BE2C (cell line): ENCODE measurements at regions not wholly inside any gene's neighbourhood (a gene's known extent, or its start where the extent isn't known, plus 50 kb on each side); places are given as distances from the start of the nearest gene placed in this dataset.

Experiments
- DNase-seq: peaks from one replicate; pipeline ENCODE4 v3.0.0-alpha.2; 2020
- H3K27me3 ChIP-seq: fragments of 250-450 bp; sonication (Bioruptor Pico); 2 replicates; pipeline ENCODE4 v1.5.1; 2020; ENCODE audit warnings: mild to moderate bottlenecking
- H3K36me3 ChIP-seq: fragments of 250-450 bp; sonication (Bioruptor Pico); 2 replicates; pipeline ENCODE4 v1.5.1; 2020; ENCODE audit warnings: mild to moderate bottlenecking
- H3K4me1 ChIP-seq: fragments of 250-450 bp; sonication (Bioruptor Pico); 2 replicates; pipeline ENCODE4 v1.5.1; 2020
- H3K4me3 ChIP-seq: 2 replicates; pipeline ENCODE4 v1.5.1; 2011; ENCODE audit warnings: low read depth, low read length
- H3K9me3 ChIP-seq: fragments of 250-450 bp; sonication (Bioruptor Pico); 2 replicates; pipeline ENCODE4 v1.5.1; 2020
- TF ChIP-seq, protein P1 (sequence below): IDR thresholded peaks from 2 replicates; pipeline ENCODE4 v1.5.1; 2012; ENCODE audit warnings: mild to moderate bottlenecking, low read depth, low read length

DNA sequence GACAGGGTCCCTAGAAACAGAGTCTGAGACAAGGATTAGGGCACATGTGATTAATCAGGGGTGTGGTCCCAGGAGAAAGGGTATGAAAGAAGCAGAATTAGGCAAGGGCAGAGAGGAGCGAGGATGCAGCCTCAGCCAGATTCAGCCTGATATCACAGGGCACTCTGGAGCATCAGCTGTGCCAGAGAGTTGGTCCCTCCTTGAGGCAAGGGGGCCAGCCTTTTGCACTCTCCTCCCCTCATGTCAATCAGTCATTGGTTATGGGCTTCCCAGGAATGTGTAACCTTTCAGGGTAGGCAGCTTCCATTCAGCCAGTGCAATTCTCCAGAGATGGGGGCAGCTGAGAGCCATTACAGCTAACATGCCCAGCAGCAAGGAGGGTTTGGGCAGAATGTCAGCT is 152.6 kb upstream of the LHX1 start:
- TF ChIP-seq, protein P1, sequence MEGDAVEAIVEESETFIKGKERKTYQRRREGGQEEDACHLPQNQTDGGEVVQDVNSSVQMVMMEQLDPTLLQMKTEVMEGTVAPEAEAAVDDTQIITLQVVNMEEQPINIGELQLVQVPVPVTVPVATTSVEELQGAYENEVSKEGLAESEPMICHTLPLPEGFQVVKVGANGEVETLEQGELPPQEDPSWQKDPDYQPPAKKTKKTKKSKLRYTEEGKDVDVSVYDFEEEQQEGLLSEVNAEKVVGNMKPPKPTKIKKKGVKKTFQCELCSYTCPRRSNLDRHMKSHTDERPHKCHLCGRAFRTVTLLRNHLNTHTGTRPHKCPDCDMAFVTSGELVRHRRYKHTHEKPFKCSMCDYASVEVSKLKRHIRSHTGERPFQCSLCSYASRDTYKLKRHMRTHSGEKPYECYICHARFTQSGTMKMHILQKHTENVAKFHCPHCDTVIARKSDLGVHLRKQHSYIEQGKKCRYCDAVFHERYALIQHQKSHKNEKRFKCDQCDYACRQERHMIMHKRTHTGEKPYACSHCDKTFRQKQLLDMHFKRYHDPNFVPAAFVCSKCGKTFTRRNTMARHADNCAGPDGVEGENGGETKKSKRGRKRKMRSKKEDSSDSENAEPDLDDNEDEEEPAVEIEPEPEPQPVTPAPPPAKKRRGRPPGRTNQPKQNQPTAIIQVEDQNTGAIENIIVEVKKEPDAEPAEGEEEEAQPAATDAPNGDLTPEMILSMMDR = no peak

DNA sequence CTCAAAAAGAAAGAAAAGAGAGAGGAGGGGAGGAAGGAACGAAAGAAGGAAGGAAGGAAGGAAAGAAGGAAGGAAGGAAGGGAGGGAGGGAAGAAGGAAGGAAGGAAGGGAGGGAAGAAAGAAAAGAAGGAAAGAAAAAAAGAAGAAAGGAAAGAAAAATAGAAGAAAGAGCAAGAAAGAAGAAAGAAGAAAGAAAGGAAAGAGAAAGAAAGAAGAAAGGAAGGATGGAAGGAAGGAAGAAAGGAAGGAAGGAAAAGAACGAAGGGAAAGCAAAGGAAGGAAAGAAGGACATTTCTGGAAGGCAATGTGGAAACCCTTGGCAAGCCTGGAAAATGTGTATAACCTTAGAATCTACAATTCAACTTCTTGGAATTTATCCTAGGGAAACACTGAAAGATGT is 150.4 kb upstream of the LHX1 start:
- Histone ChIP-seq H3K4me1 (no peaks in the 10 kb centered on the region; the same call in 1 of the 2 replicates), H3K4me3 (no peak overlapping the region), H3K9me3 (no peaks in the 10 kb centered on the region), H3K36me3 (no peaks in the 10 kb centered on the region), H3K27me3 (no peaks in the 10 kb centered on the region)
- DNase-seq = no peak
- TF ChIP-seq, protein P1 = no peak

More for the DNA sequence above, 152.6 kb upstream of the LHX1 start:
- Histone ChIP-seq H3K36me3 (no peaks in the 10 kb centered on the region), H3K9me3 (no peaks in the 10 kb centered on the region), H3K27me3 (no peaks in the 10 kb centered on the region), H3K4me3 (no peak overlapping the region), H3K4me1 (no peaks in the 10 kb centered on the region)
- no peak for DNase-seq

DNA sequence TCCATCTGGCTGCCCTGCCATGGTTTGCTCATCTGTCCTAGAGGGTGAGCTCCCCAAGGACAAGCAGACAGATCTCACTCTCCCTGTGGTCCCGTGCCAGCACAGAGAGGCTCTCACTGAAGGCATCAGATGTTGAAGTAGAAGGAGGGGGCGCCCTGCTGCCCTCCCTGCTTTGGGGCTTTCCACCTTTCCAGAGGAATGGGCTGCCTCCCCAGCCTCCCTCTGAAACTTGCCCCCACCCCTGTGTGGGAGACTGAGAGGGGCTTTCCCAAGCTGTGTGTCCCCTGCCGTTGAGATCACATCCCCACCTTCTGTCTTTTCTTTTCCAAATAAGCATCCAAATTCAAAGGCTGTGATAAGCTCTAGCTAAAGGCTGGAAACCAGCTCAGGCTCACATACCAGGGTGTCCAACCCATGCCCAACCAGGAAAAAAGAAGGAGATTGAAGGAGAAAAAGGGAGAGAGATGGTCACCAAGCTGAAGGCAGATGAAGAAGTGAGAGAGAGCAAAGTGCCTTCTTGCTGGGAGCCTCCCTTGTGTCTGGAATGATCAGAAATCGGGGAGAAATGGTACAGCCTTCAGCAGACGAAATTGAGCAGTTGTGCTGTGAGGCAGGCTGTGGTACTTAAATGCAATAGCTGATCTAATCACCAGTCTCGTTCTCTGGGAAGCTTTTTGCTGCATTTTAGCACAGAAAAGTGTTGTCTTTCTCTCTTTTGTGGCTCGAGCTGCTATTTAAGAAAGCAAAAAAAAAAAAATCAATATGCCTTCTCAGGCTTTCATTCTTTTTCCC is 145.9 kb upstream of the LHX1 start:
- no peak for DNase-seq
- no peaks in the 10 kb centered on the region; the same call in 1 of the 2 replicates for H3K4me1 ChIP-seq
- no peaks in the 10 kb centered on the region for H3K9me3 ChIP-seq
- TF ChIP-seq, protein P1 = no peak
- H3K27me3 ChIP-seq = no peaks in the 10 kb centered on the region
- H3K36me3 ChIP-seq = no peaks in the 10 kb centered on the region
- no peak overlapping the region for H3K4me3 ChIP-seq

DNA sequence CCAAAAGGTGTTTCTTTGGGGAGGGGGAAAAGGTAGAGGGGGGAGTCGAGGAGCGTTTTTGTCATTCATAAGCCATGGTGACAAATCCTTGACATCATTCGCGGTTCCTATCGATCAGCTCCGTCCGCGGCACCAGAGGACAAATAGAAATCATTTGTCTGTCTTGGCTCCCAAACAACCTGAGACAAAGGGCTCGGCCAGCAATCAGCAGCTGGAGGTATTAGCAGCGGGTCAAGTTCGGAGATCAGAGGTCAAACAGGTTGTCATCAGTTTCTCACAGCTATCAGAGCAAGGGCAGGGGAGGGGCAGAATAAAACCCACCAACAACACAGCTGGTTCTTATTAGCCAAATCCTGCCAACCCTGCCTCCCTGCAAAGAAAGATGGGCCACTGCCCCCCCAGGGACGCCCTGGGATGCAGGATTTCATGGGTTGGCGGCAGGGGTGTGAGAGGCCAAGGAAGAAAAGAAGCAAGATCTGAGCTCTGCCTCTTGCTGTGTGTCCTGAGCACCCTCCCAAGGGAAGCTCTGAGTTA is 145.3 kb upstream of the LHX1 start:
- H3K4me1 ChIP-seq = no peaks in the 10 kb centered on the region; the same call in 1 of the 2 replicates
- H3K4me3 ChIP-seq = no peak overlapping the region
- TF ChIP-seq, protein P1 = no peak
- no peak for DNase-seq
- no peaks in the 10 kb centered on the region for H3K9me3 ChIP-seq
- H3K27me3 ChIP-seq = no peaks in the 10 kb centered on the region
- no peaks in the 10 kb centered on the region for H3K36me3 ChIP-seq

DNA sequence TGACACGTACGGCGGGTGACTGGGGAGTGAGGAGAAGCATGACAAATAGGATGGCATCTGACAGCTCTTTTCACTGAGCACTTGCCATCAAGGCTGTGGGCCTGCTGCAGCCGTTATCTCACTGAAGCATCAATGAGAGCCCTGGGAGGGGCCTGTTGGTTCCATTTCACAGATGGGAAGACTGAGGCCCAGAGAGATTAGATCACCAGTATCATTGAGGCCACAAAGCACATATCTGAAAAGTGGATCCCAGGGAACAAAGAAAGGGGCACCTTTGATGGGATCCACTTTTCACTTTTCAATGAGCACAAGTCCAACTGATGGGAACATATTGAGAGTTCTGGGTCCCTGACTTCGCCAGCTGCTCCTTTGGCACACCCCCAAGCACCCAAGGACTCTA is 144.4 kb upstream of the LHX1 start:
- TF ChIP-seq, protein P1 = no peak
- Histone ChIP-seq H3K36me3 (no peaks in the 10 kb centered on the region), H3K27me3 (no peaks in the 10 kb centered on the region), H3K9me3 (no peaks in the 10 kb centered on the region), H3K4me1 (no peaks in the 10 kb centered on the region; the same call in 1 of the 2 replicates), H3K4me3 (no peak overlapping the region)
- DNase-seq = no peak

DNA sequence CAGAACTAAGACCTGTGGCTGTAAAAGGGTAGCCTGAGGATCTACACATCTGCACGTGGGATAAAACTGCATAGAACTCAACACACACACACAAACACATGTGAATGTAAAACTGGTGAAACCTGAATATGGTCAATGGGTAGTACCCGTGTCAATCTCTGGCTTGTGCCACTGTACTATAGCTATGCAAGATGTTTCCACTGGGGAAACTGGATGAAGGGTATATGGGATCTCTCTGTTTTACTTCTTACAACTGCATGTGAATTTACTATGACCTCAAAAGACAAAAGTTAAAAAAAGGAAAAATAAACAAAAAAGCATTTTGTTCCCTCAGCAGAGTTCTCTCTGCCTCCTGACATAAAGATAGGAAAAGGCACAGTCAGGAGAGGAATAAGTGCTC is 143.3 kb upstream of the LHX1 start:
- Histone ChIP-seq H3K4me1 (no peaks in the 10 kb centered on the region; the same call in 1 of the 2 replicates), H3K36me3 (no peaks in the 10 kb centered on the region), H3K4me3 (no peak overlapping the region), H3K9me3 (no peaks in the 10 kb centered on the region), H3K27me3 (no peaks in the 10 kb centered on the region)
- TF ChIP-seq, protein P1 = no peak
- DNase-seq = no peak
